Hematopoietic multipotent progenitor cell treated with erythropoietin and hydrocortisone succinate and interleukin-3 and kit ligand, for 6 days (in vitro differentiated cells): ENCODE measurements at regions not wholly inside any gene's neighbourhood (a gene's known extent, or its start where the extent isn't known, plus 50 kb on each side); places are given as distances from the start of the nearest gene placed in this dataset.
"Not testable (repeated sequence)": the region's sequence is repeated elsewhere in the genome, so short reads cannot be mapped to it uniquely, and the experiment has no call there.

Experiments used
- DNase-seq: peaks from one replicate; pipeline ENCODE4 v3.0.0-alpha.2; 2015

DNA sequence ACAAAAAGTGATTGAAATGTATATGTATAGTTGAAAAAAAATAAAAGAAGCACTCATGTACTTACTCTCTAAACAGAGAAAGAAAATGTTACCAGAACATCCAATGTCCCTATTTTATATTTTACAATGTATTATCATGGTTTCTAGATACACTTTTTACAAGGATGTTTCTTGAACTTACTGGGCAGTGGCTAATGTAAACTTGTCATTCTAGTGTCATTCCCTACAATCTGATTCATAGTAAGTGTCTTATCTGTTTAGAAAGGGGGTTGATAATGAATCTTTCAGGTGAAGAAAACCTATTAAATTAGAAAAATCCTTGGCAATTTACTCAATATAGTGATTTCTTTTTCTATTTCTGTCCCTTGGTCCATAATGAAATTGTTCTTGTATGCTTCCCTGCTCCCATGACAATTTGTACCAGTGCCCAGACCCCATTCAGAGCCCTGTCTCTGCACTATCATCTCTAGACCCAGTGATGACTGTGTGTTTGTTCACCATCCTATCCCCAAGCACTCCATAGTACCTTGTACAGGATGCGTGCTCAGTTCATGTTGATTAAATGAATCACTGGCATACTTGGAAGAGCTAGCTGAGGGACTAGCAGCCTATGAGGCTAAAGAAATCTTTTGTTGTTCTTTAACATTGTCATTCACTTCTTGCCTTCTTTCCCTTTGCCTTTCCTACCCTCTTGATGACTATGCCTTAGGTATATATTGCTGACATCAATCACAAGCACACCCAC lies 101.2 kb downstream of the HMHB1 start:
- DNase-seq = no peak

DNA sequence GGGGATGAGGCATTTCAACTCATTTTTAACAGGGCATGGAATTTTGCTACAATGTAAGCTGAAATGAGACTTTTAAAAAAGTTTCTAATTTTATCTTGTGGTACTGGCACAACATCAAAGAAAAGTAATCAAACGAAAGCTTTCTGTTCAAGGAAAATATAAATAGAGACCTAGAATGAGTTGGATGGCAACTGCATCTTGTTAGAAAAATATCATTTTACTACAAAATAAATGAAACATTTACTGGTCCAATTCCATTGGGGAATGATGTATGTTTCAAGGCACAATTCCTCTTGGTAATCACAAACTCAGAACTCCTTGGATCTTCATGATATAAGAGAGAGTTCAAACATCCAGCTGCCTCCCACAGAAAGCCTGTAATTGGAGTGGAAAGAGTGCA lies 102.8 kb downstream of the HMHB1 start:
- DNase-seq = no peak

DNA sequence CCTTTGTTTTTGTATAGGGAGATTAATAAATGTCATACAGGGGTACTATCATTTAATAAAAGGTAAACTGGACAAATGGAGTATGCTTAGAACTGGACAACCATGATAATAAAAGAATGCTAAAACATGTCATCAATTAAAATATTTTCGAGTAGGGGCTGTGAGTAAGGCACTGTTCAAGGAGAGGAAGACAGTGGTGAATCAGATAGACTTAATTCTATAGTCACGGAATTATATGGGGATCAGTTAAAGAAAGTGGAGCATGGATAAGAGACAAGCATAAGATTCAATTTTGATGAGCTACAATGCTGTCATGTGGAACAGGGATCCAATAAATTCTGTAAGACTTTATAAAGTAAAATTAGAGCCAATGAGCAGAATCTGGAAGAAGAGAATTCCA lies 104.5 kb downstream of the HMHB1 start:
- no peak for DNase-seq

DNA sequence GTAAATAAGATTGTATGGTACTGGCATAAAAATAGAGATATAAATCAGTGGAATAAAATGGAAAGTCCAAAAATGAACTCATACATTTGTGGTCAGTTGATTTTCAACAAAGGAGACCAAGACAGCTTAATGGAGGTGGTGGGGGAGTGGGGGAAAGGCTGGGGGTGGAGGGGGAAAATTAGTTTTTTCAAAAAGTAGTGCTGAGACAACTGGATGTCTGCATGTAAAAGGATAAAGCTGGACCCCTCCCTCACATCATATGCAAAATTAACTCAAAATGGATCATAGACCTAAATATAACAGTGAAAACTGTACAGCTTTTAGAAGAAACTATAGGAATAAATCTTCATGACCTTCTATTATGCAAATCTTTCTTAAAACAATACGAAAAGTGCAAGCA lies 107.0 kb downstream of the HMHB1 start:
- DNase-seq = no peak

DNA sequence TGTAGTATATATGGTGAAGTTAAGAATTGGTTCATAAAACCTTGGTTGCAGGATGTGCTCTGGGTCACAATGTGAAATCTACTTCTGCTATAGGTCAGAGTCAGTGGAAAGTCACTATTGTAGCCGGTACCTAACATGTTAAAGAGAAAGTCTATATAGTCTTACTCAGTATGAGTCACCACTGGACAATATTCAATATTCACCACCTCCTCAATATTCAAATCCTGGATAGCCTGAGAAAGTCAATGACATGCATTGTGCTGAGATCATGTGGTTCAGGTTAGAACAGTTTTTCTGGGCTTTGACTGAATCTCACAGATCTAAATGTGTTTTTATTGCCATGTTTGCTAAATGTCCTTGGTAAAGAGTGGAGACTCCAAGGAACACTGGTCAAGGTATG lies 108.8 kb downstream of the HMHB1 start:
- no peak for DNase-seq

DNA sequence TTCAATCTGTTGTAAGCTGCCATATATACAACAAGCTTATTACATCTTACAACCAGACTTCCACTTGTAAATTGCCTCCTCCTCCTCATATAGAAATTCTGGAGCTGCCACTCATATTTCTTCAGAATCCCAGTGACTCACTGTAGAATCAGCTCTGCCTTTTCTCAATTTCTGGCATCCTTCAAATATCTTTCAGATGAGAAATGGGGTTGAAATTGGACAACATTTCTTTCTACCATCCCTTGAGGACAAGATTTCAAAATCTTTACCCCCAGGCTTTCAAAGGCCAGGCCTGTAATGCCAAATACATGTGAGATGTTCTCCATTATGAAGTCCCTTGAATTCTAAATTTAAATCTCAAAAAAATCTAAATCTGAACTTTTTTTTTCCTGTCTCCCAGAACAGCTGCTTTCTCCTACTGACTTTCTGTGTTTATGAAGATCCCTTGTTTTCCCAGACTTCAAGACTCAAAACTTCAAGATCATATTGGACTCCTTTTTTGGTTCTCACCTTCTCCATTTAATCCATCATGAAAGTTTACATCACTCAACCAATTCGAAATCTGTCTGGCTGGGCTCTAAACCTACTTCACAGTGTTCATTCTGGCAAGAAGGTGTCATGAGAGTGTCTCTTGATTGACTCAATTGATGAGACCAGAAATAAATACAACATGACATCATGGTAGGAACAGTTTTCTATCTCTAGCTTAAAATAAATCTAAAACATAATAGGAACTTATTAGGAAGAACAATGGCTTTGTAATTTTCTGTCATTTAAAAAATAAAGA lies 109.8 kb downstream of the HMHB1 start:
- no peak for DNase-seq

DNA sequence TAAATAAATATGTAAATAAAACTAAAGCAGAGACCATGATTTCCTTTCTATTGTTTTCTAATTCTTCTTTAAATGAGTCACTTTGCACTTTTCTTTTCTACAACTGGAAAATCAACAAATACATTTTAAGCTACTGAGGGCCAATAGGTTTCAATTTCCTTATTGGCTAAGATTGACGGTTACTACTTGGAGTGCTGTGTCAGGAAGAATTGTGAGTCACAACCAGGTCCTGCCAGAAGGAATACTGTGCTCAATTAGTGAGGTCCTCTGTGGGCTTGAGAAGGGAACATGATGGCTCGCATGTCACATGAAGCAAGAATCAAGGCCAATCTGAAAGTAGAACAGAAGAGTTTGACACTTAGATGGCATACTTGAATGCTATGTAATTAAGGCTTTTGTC lies 110.8 kb downstream of the HMHB1 start:
- no peak for DNase-seq

DNA sequence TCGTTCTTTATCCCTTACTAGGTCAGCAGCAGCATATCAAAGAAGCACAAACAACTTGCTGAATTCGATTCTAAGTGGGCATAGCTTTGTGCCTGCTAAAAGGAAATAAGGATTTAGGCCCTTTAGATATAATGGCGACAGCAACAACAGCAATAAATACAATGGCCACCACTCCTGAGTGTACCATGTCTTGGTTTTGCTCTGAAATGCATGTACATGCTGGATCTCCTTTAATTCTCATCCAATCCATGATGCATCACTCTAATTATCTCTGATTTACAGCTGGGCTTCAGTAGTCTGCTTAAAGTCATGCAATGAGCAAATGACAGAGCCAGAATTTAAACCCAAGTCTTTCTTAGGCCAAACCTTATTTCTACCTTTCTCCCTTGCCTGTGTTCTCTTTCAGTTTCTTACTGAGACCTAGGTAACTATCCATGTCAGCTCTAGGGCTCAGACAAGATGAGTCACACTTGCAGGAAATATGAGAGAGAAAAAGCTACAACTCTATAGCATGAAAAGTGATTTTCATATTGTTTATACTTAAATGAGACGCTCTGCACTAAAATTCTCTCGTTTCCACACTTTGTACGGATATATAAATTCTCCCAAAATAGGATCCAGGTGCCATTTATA lies 111.8 kb downstream of the HMHB1 start:
- DNase-seq = no peak

DNA sequence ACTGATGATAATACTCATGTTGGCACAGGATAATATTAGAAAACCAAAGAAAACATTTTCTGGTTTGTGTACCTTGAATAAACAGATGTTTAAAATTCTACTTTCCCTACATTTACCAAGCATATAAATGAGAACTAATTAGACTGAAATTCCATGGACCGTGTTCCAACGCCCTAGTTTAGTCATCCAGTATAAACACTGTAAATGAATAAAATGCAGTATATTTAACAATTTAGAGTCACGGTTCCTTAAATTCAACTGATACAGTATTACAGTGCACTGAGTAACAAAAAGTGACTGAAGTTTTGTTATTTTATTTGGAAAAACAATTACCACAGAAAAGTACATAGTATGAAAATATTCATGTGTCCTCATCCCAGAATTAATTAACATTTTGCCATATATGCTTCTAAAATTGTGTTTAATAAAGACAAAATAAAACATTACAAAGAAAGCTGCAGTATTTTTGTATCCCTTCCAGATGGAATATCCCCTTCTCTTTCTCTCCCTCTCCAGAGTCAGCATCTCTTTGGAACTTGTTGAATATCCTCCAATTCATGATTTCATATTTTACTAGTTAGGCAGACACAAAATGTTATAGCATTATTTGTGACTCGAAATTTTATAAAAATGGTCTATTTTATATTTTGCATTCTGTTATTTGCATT lies 112.5 kb downstream of the HMHB1 start:
- DNase-seq = no peak

DNA sequence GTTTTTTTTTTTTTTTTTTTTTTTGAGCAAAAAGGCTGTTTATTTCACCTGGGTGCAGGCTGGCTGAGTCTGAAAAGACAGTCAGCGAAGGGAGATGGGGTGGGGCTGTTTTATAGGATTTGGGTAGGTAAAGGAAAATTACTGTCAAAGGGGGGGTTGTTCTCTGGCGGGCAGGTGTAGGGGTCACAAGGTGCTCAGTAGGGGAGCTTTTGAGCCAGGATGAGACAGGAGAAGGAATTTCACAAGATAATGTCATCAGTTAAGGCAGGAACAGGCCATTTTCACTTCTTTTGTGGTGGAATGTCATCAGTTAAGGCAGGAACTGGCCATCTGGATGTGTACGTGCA lies 113.0 kb downstream of the HMHB1 start:
- DNase-seq = not testable (repeated sequence)

DNA sequence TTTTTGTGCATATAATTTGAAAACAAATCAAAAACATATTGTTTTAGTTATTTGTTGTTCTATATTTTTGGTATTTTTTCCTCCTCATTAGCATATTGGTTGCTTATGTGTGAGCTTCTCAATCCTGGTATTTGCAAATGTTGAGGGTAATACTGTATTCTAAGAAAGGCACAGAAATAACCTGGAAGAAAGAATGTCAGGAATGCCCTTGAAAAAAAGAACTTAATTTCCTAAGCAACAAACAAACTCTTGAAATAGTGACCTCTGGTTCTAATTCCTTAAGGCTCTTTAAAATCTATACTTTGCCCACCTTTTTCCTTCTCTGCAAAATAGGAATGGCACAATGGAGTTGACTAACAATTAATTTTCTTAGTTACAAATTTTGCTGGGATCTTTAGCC lies 117.5 kb downstream of the HMHB1 start:
- no peak for DNase-seq

DNA sequence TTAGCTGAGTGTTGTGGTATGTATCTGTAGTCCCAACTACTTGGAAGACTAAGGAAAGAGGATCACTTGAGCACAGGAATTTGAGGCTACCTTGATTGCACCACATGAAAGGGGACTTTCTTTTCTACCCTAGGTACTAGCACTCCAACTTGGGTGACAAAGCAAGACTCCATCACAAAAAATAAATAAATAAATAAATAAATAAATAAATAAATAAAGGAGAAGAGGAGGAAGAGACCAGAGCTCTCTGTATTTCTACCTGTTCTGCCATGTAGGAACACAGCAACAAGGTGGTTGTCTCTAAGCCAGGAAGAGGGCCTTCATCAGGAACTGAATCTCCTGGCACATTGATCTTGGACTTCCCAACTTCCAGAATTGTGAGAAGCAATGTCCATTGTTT lies 118.6 kb downstream of the HMHB1 start:
- no peak for DNase-seq

DNA sequence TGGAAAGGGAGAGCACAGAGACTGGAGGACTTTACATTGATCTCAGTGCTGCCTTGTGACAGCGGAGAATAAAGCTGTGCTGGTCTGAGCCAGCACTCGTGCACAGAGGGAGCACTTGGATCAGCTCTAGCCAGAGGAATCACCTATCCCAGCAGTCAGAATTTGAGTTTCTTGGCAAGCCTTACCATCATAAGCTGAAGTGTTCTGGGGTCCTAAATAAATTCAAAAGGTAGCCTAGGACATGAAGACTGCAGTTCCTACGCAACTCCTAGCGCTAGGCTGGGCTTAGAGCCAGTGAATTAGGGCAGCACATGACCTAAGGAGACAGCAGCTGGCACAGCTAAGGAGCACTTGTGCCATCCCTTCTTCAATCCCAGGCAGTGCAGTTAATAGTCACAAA lies 119.5 kb downstream of the HMHB1 start:
- DNase-seq = no peak

DNA sequence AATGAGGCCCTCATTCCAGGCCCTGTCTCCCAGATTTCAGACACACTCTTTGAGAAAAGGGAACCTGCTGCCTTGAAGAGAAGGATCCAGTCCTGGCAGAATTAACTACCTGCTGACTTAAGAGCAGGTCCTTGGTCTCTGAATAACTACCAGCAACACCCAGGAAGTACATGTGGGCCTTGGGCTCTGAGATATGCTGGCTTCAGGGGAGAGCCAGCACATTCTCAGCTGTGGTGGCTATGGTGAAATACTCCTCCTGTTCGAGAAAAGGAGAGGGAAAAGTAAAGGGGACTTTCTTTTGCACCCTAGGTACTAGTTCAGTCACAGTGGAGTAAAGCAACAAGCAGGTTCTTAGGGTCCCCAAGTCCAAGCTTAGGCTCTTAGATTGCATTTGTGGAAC lies 120.0 kb downstream of the HMHB1 start:
- DNase-seq = no peak

DNA sequence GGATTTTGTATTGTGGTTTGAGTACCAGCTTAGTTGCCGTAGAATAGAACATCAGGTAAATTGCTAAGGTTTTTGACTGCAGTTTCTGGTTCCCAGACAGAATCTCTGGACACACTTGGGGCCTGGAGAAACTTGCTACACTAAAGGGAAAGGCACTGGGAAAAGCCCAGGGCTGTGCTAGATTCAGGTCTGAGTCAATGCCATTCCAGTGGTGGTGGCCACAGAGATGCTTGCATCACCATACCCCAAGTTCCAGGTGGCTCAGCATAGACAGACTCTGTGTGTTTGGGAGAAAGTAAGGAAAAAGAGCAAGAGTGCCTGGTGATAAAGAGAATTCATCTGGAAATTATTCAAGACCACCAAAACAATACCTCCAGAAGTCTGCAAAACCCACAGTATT lies 120.6 kb downstream of the HMHB1 start:
- DNase-seq = no peak

DNA sequence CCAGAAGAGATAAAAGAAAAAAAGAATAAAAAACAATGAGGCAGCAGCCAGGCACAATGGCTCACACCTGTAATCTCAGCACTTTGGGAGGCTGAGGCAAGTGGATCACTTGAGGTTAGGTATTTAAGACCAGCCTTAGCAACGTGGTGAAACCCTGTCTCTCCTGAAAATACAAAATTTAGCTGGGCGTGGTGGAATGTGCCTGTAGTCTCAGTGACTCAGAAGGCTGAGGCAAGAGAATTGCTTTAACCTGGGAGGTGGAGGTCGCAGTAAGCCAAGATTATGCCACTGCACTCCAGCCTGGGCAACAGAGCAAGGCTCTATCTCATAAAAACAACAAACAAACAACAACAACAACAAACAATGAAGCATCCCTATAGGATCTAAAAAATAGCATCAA lies 121.5 kb downstream of the HMHB1 start:
- DNase-seq = no peak

DNA sequence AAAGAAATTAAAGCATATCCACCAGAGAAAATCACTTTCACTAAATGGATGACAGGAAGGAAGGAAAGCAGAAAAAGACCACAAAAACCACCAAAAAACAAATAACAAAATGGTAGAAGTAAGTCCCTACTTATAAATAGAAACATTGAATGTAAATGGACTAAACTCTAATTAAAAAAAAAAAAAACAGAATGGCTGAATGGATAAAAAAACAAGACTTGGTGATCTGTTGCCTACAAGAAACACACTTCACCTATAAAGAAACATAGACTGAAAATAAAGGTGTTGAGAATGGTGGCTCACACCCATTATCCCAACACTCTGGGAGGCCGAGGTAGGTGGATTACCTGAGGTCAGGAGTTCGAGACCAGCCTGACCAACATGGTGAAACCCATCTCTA lies 122.9 kb downstream of the HMHB1 start:
- no peak for DNase-seq

DNA sequence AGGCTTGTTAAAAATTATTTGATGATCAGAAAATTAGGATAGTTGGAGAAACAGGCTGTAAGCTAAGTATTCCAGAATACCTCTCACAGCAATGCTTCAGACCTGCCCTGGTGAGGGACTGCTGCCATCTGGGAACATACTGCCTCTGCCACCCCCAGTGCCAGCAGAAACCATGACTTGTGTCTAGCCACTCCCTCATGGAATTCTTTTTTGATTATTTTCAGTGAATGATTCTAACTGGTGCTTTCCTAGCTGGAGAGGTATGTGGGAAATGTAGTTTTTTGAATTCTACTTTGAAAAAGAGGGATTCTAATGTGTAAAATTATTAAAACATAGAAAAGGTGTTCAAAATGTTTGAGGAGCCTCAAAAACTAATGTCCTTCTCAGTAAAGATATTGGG lies 126.3 kb downstream of the HMHB1 start:
- no peak for DNase-seq

DNA sequence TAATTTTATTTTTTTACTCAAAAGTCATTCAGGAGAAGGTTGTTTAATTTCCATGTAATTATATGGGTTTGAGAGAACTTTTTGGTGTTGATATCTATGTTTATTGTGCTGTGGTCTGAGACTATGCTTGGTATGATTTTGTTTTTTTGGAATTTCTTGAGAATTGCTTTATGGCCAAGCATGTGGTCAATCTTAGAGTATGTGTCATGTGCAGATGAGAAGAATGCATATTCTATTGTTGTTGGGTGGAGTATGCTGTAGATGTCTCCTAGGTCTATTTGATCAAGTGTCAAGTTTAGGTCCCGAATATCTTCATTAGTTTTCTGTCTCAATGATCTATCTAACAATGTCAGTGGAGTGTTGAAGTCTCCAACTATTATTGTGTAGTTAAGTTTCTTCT lies 134.9 kb downstream of the HMHB1 start:
- DNase-seq = no peak

DNA sequence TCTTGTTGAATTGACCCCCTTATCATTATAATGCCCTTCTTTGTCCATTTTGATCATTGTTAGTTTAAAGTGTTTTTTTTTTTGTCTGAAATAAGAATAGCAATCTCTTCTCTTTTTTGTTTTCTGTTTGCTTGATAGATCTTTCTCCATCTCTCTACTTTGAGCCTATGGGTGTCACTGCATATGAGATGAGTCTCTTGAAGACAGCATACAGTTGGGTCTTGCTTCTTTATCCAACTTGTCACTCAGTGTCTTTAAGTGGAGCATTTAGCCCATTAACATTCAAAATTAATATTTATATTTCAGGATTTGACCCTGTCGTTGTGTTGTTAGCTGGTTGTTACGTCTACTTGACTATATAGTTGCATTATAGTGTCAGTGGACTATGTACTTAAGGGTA lies 135.4 kb downstream of the HMHB1 start:
- no peak for DNase-seq

DNA sequence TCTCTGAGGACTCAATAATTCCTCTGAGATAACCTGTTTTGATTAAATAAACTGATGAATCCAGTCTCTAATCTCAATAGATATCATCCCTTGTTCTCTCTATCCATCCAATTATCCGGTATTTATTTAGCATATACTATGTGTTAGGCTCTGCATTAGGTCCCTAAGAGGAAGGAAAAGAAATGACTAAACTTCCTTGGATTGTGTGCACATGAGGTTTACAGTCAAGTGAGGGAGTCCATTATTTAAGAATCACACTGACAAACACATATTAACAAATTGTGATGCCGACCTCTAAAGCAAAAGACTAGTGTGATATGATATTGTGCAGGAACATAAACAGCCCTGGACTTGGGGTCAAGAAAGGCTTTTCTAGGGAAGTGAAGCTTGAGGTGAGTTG lies 140.8 kb downstream of the HMHB1 start:
- no peak for DNase-seq

DNA sequence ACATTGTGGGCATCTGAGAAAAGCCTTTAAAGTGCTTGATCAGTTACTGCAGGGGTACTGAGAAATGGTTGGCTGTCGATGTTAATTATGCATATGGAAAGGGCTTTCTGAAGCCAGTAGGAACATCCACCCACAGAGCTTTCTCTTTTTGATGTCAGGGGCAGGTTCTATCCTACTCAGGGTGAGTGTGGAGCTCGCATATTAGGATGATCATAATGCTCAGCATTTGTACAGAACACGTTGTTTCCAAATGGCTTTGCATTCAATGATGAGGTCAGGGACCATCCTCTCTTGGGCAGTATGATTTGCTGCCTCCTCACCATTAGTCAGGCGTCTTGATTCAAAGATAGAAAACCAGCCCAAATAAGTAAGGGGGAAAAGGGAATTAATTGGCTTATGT lies 141.9 kb downstream of the HMHB1 start:
- no peak for DNase-seq

DNA sequence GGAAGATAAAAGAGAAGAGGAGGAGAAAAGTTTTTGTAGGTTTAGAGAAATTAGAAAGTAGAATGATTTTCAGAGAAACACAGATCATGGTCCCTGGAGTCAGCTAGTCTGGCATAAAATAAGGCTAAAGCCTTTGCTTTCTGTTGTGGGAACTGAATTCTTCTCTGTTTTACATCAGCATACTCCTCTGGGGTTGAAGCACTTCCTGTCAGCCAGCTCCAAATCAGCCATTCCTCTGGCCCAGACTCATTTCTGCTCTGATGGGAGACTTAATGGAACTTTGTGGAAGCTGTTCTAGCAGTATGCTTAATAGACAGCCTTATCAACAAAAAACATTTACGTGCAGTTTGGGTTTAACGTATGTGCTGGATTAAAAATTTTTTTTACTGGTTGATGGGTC lies 143.2 kb downstream of the HMHB1 start:
- no peak for DNase-seq

DNA sequence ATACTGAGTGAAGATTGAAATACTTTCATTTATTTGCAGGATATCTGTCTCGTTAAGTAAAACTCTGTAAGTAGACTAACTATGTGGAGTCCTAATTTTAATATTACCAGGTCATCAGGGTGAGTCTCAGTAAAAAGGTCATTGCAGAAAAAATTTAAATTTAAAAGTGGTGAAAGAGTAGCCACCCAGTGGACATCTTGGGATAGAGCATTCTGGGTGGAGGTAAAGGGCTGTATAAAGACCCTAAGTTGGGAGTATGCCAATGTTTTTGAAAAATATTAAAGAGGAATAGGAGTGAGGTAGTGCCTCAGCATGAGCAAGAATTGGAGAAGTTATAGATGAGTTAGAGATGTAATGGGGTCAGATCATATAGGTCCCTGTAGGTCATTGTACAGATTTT lies 145.5 kb downstream of the HMHB1 start:
- DNase-seq = no peak
